ENCODE measurements at regions not wholly inside any gene's neighbourhood (a gene's known extent, or its start where the extent isn't known, plus 50 kb on each side); places are given as distances from the start of the nearest gene placed in this dataset.
A peak's percentile ranks its signal among the peaks of the same experiment; 100 is the strongest.

DNA sequence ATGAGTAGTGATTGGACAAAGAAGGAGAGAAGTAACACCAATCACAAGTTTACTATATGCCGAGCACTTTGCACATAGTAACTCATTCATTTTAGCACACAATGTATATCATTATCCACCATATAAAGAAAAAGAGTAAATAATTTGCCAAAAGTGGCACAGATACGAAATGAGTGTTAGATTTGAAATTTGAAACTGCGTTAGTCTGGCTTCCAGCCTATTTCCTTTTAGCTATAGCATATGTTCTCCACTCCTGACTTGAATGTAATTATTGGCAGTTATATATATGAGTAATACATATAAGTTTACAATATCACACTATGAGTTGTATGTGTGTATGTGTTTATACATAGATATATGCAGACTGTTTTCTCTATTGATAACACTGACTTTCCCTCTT, 98.6 kb downstream of the NOL4 start:
- Histone ChIP-seq H3K4me3 (no peak overlapping the region), H3K9me3 (no peaks in the 10 kb centered on the region), H3K27me3 (no peaks in the 10 kb centered on the region), H3K4me1 (peaks cover 0 to 6% (median 0%) of the 10 kb centered on the region in 4 donors), H3K27ac (no peak overlapping the region), H3K36me3 (no peaks in the 10 kb centered on the region)
- no peak for DNase-seq
- intact Hi-C loops (cut with DNase I), result loop anchor here (10.0 kb wide), 2 partner anchors 199 to 669 kb away; no protein-coding TSS in a partner anchor
- 76 to 80% methylated on average over 3 of the region's 3 CpGs for WGBS, 2 donors
- TF ChIP-seq EP300 (IDR thresholded peaks at IDR 0.05) (no peak), POLR2A (IDR thresholded peaks at IDR 0.05) (no peak), POLR2AphosphoS5 (IDR thresholded peaks at IDR 0.05) (no peak)
- TF ChIP-seq, protein P1, sequence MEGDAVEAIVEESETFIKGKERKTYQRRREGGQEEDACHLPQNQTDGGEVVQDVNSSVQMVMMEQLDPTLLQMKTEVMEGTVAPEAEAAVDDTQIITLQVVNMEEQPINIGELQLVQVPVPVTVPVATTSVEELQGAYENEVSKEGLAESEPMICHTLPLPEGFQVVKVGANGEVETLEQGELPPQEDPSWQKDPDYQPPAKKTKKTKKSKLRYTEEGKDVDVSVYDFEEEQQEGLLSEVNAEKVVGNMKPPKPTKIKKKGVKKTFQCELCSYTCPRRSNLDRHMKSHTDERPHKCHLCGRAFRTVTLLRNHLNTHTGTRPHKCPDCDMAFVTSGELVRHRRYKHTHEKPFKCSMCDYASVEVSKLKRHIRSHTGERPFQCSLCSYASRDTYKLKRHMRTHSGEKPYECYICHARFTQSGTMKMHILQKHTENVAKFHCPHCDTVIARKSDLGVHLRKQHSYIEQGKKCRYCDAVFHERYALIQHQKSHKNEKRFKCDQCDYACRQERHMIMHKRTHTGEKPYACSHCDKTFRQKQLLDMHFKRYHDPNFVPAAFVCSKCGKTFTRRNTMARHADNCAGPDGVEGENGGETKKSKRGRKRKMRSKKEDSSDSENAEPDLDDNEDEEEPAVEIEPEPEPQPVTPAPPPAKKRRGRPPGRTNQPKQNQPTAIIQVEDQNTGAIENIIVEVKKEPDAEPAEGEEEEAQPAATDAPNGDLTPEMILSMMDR (IDR thresholded peaks at IDR 0.05), result no peak

DNA sequence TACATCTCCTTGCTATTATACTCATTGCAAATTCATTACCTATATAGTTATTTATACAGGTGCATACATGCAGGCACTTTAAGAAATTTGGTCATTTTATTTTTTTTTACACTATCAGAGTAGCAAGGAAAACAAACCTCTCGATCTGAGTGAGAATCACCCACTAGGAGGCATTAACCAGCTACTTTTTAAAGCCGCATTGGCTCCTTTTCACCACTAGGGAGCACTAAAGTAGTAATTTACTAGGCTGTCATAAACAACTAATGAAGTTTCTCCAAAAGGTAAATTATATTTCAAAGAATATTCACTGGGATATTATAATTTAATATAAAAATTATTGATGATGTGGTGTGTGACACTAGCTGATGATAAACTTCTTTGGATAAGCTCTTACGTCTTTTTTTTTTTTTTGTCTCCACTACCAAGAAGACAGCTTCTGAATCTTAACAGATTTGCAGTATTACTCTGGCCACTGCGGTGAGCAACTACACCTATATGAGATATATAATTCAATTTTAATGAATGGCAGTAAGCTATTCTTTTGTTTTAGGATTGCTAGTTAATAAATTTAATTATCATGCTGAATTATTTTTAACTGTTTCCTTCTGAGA, 101.9 kb downstream of the NOL4 start:
- Histone ChIP-seq H3K36me3 (no peaks in the 10 kb centered on the region), H3K9me3 (no peaks in the 10 kb centered on the region), H3K27ac (no peak overlapping the region), H3K27me3 (no peaks in the 10 kb centered on the region), H3K4me1 (no peaks in the 10 kb centered on the region), H3K4me3 (no peak overlapping the region)
- no peak for DNase-seq
- TF ChIP-seq, protein P1 (IDR thresholded peaks at IDR 0.05), result peak; percentile 21 to 81 (median 66)
- no peak for TF ChIP-seq POLR2AphosphoS5 (IDR thresholded peaks at IDR 0.05)
- no peak for TF ChIP-seq EP300 (IDR thresholded peaks at IDR 0.05)
- TF ChIP-seq POLR2A (IDR thresholded peaks at IDR 0.05), result no peak
- WGBS, 2 donors, result 18 to 30% methylated on average over 4 of the region's 4 CpGs
- intact Hi-C loops (cut with DNase I), result loop anchor here (10.0 kb wide), 2 partner anchors 202 to 672 kb away; no protein-coding TSS in a partner anchor

DNA sequence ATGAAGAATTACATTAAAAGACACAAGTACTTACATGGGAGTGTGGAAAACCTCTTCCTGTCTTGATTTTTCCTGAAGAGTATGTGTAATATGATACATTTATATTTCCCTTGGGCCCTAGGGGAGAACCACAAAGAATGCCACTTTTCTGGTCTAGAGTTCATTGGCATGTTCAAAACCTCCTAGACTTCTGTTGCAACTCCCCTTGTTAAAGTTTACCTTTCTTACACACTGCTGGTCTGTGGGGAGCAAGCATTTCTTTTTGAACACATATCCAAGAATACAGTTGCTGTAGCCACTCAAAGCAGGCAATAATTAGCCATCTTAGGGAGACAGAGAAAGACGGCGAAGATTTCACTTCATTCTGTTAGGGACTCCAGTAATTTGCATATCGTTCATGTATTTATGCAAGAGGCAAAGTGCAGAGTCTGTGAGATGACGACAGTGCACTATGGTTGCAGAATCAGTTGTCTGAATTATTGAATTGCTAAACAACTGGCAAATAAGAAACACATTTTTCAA, 103.5 kb downstream of the NOL4 start:
- Histone ChIP-seq H3K4me1 (no peaks in the 10 kb centered on the region), H3K27me3 (no peaks in the 10 kb centered on the region), H3K27ac (no peak overlapping the region), H3K4me3 (no peak overlapping the region), H3K36me3 (no peaks in the 10 kb centered on the region), H3K9me3 (no peaks in the 10 kb centered on the region)
- no peak for DNase-seq
- TF ChIP-seq, protein P1 (IDR thresholded peaks at IDR 0.05), result no peak
- TF ChIP-seq POLR2AphosphoS5 (IDR thresholded peaks at IDR 0.05), result no peak
- TF ChIP-seq POLR2A (IDR thresholded peaks at IDR 0.05), result no peak
- WGBS, 2 donors, result 31 to 50% methylated on average over 4 of the region's 4 CpGs
- intact Hi-C loops (cut with DNase I), result loop anchor here (10.0 kb wide), 2 partner anchors 204 to 674 kb away; no protein-coding TSS in a partner anchor

DNA sequence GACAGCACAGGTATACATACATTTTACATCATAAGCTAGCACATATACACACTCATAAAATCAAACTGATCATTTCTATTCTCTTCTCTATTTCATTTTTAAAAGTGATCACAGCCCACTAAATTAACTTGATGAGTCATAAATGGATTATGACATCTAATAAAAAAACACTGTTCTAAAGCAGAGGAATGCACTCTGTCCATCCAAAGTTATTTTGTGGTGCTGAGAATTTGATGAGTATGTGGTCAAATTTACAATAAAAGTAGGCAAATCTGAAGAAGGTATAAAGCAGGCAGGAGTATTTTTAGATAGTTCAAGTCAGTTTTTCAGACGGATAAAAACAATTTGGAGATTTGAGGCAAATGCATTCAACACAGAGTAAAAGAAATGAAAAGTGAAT, 104.4 kb downstream of the NOL4 start:
- DNase-seq, result no peak
- Histone ChIP-seq H3K27ac (no peak overlapping the region), H3K36me3 (no peaks in the 10 kb centered on the region), H3K9me3 (no peaks in the 10 kb centered on the region), H3K4me1 (no peaks in the 10 kb centered on the region), H3K4me3 (no peak overlapping the region), H3K27me3 (no peaks in the 10 kb centered on the region)
- TF ChIP-seq POLR2AphosphoS5 (IDR thresholded peaks at IDR 0.05), result no peak
- TF ChIP-seq, protein P1 (IDR thresholded peaks at IDR 0.05), result no peak
- TF ChIP-seq POLR2A (IDR thresholded peaks at IDR 0.05), result no peak
- no peak for TF ChIP-seq EP300 (IDR thresholded peaks at IDR 0.05)
- intact Hi-C loops (cut with DNase I), result loop anchor here (10.0 kb wide), 2 partner anchors 205 to 675 kb away; no protein-coding TSS in a partner anchor
- 83% methylated on average over 1 of the region's 1 CpG for WGBS, 2 donors
